ENCODE measurements at regions not wholly inside any gene's neighbourhood (a gene's known extent, or its start where the extent isn't known, plus 50 kb on each side); places are given as distances from the start of the nearest gene placed in this dataset.
"Not testable (repeated sequence)": the region's sequence is repeated elsewhere in the genome, so short reads cannot be mapped to it uniquely, and the experiment has no call there.

GRCh38 chr2:200119236-200119635 is 163.9 kb downstream of the MAIP1 start:
- Histone ChIP-seq H3K4me2 (ENCODE audit: low read length) (no peak overlapping the region), H3K27me3 (ENCODE audit: control insufficient read depth, low read length) (no peaks in the 10 kb centered on the region), H3K27ac (ENCODE audit: low read depth, low read length) (no peak overlapping the region), H3K36me3 (ENCODE audit: control insufficient read depth, low read length) (no peaks in the 10 kb centered on the region), H3K9me2 (replicated peaks; ENCODE audit: control insufficient read depth, low read length) (no peaks in the 10 kb centered on the region), H3K9me3 (ENCODE audit: control insufficient read depth, insufficient read depth, low read length) (no peaks in the 10 kb centered on the region), H3K4me1 (ENCODE audit: control insufficient read depth, low read length) (no peaks in the 10 kb centered on the region), H3K4me3 (ENCODE audit: low read length) (no peak overlapping the region), H3K79me2 (ENCODE audit: control insufficient read depth, low read length) (no peaks in the 10 kb centered on the region), H3F3A (ENCODE audit: control insufficient read depth, insufficient read depth) (no peaks in the 10 kb centered on the region), H4K20me1 (ENCODE audit: control insufficient read depth, insufficient read depth, low read depth, low read length) (no peaks in the 10 kb centered on the region)
- TF ChIP-seq CTCF (IDR thresholded peaks at IDR 0.05; ENCODE audit: low read depth, low read length, poor library complexity, severe bottlenecking): no peak
- TF ChIP-seq EZH2phosphoT487 (IDR thresholded peaks at IDR 0.05; ENCODE audit: borderline replicate concordance, low read length): no peak

GRCh38 chr2:200121931-200122330 is 166.5 kb downstream of the MAIP1 start:
- H3F3A ChIP-seq (ENCODE audit: control insufficient read depth, insufficient read depth): no peaks in the 10 kb centered on the region
- no peaks in the 10 kb centered on the region for H3K36me3 ChIP-seq (ENCODE audit: control insufficient read depth, low read length)
- H3K27ac ChIP-seq (ENCODE audit: low read depth, low read length): no peak overlapping the region
- no peaks in the 10 kb centered on the region for H3K79me2 ChIP-seq (ENCODE audit: control insufficient read depth, low read length)
- H3K9me3 ChIP-seq (ENCODE audit: control insufficient read depth, insufficient read depth, low read length): no peaks in the 10 kb centered on the region
- H3K4me1 ChIP-seq (ENCODE audit: control insufficient read depth, low read length): no peaks in the 10 kb centered on the region
- H4K20me1 ChIP-seq (ENCODE audit: control insufficient read depth, insufficient read depth, low read depth, low read length): no peaks in the 10 kb centered on the region
- TF ChIP-seq CTCF (IDR thresholded peaks at IDR 0.05; ENCODE audit: low read depth, low read length, poor library complexity, severe bottlenecking) (no peak), EZH2phosphoT487 (IDR thresholded peaks at IDR 0.05; ENCODE audit: borderline replicate concordance, low read length) (no peak)
- no peaks in the 10 kb centered on the region for H3K9me2 ChIP-seq (replicated peaks; ENCODE audit: control insufficient read depth, low read length)
- no peak overlapping the region for H3K4me2 ChIP-seq (ENCODE audit: low read length)
- H3K4me3 ChIP-seq (ENCODE audit: low read length): no peak overlapping the region
- no peaks in the 10 kb centered on the region for H3K27me3 ChIP-seq (ENCODE audit: control insufficient read depth, low read length)

GRCh38 chr2:200122683-200123082 is 167.3 kb downstream of the MAIP1 start:
- Histone ChIP-seq H3K9me3 (ENCODE audit: control insufficient read depth, insufficient read depth, low read length) (no peaks in the 10 kb centered on the region), H3K27me3 (ENCODE audit: control insufficient read depth, low read length) (no peaks in the 10 kb centered on the region), H3K79me2 (ENCODE audit: control insufficient read depth, low read length) (no peaks in the 10 kb centered on the region), H3F3A (ENCODE audit: control insufficient read depth, insufficient read depth) (no peaks in the 10 kb centered on the region), H3K4me1 (ENCODE audit: control insufficient read depth, low read length) (no peaks in the 10 kb centered on the region), H3K36me3 (ENCODE audit: control insufficient read depth, low read length) (no peaks in the 10 kb centered on the region), H3K4me2 (ENCODE audit: low read length) (no peak overlapping the region), H3K27ac (ENCODE audit: low read depth, low read length) (no peak overlapping the region), H4K20me1 (ENCODE audit: control insufficient read depth, insufficient read depth, low read depth, low read length) (no peaks in the 10 kb centered on the region), H3K4me3 (ENCODE audit: low read length) (no peak overlapping the region), H3K9me2 (replicated peaks; ENCODE audit: control insufficient read depth, low read length) (no peaks in the 10 kb centered on the region)
- TF ChIP-seq EZH2phosphoT487 (IDR thresholded peaks at IDR 0.05; ENCODE audit: borderline replicate concordance, low read length) (no peak), CTCF (IDR thresholded peaks at IDR 0.05; ENCODE audit: low read depth, low read length, poor library complexity, severe bottlenecking) (no peak)

GRCh38 chr2:200124665-200125368 is 169.4 kb downstream of the MAIP1 start:
- H3K79me2 ChIP-seq (ENCODE audit: control insufficient read depth, low read length); H3K9me2 ChIP-seq (replicated peaks; ENCODE audit: control insufficient read depth, low read length); H3K27me3 ChIP-seq (ENCODE audit: control insufficient read depth, low read length); H3K4me2 ChIP-seq (ENCODE audit: low read length); H3K27ac ChIP-seq (ENCODE audit: low read depth, low read length); H3K36me3 ChIP-seq (ENCODE audit: control insufficient read depth, low read length); H3F3A ChIP-seq (ENCODE audit: control insufficient read depth, insufficient read depth); H3K4me3 ChIP-seq (ENCODE audit: low read length); H4K20me1 ChIP-seq (ENCODE audit: control insufficient read depth, insufficient read depth, low read depth, low read length); H3K4me1 ChIP-seq (ENCODE audit: control insufficient read depth, low read length); H3K9me3 ChIP-seq (ENCODE audit: control insufficient read depth, insufficient read depth, low read length): not testable (repeated sequence)

All from DOHH2 (cell line).